NCI-H1105 (cell line): ENCODE measurements at regions not wholly inside any gene's neighbourhood (a gene's known extent, or its start where the extent isn't known, plus 50 kb on each side); places are given as distances from the start of the nearest gene placed in this dataset.

Experiments
- DNase-seq: peaks from one replicate; lab custom pipeline; 2025; lab: John Stamatoyannopoulos, UW

DNA sequence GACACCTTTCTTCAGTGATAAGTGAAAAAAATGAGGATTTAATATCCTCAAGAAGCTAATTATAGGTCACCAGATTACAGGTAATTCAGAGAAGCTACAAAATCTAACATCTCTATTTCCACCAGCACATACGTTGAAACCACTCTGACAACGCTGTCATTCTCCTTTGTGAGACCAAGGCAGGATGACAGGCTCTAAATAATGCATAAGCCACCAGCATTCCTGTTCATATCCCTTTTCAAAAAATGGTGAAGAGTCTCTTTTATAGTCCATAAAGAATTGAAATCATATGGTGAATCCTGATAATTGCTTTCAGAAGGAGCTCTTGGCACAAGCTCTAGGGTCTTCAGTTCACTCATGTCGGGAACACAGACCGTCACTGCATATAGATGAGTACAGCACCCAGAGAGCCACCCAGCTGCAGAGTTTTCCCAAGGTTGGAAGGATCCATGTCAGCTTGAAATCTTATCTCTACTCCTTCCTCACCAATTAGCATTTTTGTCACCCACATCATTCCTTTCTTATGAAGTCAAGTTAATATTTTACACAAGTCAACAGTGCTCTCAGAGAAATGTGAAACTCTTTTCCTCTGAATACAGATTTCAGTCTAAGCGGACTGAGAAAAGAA, 431.4 kb downstream of the TBC1D4 start:
- DNase-seq: no peak

DNA sequence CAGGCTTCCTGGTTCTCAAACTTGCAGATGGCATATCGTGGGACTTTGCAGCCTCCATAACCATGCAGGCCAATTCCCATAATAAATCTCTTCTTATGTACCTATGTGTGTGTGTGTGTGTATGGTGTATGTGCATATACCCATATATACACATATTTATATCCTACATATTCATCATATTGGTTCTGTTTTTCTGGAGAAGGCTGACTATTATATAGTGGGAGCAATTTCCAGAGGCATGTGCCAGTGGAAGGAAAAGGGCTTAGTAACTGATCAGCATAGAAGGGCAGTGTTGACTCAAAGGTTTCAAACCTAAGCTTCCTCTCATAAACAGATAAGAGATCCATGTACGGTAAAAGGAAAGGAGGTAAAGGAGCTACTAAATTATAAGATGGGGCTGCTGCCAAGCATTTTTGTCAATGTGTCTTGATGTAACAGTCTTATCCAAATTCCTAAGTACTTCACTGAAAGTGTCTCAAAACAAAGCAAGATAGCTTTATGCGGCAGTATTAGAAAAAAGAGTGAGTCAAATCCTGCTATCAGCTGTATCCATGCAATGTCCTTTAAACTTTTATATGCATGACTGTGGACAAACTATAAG, 432.1 kb downstream of the TBC1D4 start:
- no peak for DNase-seq

DNA sequence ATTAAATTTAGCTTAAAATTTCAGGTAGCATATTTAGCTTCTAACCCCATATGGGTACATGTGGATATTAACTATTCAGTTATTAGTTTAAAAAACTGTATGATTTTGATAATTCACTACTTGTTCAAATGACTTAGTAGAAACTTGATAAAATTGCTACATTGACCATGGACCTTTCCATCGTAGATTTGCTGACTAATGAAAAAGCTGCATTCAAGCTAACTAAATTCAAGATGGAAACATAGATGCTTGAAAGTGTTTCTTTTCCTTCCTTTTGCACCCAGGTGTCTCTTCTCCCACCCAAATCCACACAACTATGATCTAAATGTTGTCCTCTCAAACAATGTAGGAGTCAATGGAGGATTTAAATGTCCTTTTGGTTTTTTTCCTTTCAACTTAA, 439.2 kb downstream of the TBC1D4 start:
- DNase-seq: no peak

DNA sequence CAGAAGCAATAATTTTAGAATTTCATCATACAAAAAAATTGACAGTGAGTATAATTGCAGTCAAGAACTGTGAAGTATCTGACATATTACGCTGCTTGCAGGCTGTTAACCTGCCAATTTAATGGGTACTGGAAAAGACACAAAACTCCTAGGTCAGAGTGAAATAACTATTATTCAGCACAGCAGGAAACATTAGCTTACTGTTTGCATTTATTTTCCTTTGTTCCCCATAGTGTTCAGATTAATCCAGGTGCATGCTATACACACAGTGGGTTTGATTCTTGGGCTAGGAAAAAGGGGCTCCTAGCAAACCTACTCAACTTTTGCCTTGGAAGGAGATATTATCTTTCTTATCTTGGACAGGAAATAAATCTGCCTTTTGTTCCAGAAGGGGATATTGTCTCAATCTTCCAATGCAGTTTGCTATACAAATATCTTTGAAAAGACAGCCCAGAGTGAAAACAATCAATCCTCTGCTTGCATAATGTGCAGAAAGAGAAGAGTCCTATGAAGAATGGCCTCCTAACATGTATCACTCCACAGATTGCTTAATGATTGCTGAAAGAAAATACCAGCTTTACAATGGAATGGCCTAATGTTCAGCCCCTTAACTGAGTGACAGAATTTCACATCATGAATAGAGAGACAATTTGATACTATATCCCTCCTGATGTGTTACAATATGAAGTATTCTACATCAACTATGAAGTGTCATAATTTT, 443.4 kb downstream of the TBC1D4 start:
- DNase-seq: no peak

DNA sequence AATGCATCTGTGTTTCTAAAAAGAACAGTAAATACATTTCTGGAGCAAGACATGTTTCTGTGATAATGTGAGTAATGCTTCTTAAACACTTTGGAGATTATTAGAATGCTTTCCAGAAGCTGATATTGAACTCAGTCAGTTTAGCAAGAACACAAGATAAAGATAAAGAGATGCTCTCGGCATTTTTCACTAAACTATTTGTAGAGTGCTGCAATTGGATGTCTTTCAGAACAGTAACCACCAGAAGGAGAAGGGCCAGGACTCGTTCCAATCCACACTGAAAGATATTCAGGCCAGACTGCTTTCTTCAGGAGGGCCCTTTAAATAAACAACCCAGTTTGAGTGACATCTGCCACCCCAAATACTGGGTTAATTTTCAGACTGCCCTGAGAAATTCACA, 456.0 kb downstream of the TBC1D4 start:
- DNase-seq: no peak

DNA sequence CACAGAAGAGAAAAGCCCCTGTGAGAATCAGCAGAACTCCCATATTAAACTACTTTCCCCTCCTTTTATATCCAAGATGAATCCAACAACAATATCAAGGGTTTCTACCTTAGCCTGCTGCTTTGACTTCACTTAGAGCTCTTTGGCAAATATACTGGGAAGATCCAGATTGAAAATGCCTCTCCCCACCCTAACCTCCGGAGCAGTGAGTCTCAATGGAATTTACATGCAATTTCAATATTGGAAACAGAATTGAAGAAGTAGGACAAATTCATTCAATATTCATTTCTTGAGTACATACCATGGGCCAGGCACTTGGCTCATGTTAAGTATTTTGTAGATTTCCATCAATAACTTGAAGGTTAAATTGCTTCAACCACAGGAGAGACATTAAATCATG, 457.4 kb downstream of the TBC1D4 start:
- DNase-seq: no peak

DNA sequence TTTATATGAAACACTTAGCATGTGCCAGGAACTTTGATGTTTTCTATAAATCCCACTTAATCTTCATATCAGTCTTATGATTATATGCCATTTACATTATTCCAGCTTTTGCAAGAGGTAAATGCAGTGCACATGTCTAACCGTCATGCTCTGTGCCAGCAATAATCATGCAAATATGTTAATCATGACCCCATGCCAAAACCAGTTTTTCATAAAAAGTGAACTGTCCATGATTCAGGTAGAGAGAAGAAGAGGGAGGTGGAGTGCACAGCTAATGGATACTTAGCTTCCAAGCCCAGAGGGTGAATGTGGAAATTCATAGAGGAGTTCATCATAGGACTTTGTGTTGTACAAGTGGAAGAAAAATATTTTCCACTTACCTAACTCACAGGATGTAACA, 458.4 kb downstream of the TBC1D4 start:
- no peak for DNase-seq

DNA sequence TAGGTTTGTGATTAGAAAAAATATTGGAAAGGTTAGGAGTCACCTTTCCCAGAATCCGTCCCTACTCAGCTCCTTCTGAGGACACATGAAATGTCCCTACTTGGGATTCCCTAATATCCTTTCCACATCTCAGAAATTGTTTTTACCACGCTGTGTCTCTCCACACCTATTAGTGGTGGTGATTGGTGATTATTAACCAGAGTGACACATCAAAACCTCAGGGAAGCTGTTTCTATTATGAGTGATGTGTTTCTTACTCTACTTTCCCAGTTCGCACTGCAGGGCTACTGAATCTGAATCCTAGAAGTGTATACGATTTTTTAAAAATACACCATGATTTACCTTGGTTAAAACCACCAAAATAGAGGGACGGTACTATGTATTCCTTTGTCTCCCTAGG, 460.8 kb downstream of the TBC1D4 start:
- no peak for DNase-seq

DNA sequence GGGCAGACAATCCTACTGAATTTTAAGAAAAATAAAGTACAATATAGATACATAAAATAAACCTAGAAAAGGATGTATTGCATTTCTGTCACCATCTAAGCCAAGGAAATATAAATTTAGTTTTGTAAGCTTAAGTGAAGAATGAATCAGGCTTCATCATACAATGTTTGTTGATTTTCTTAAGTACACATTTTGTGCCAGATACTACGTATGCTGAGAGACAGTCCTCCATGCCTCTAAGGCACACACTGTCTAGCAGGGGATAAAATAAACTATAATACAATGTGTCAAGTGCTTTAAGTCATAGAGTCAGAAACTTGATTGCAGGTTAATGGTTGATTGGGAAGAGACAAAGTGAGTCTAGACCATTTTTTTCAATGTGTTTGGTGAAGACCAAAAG, 465.7 kb downstream of the TBC1D4 start:
- DNase-seq: no peak

DNA sequence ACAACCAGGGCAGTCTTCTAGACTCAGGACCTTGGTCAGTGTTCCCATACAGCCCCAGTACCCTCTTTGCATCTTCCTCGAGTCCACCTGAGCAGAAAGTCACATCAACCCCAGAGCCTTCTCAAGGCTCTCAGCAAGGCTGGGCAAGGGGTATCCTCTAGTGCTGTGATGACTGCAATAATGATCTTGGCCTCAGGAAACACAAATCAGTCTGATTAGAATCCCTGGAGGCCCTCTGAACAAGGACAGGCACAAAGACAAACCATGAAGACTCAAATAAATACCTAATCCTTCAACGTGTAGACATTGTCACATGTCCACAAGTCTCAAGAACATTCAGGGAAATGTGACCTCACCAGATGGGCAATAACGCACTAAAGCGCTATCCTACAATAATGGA, 468.2 kb downstream of the TBC1D4 start:
- DNase-seq: no peak

DNA sequence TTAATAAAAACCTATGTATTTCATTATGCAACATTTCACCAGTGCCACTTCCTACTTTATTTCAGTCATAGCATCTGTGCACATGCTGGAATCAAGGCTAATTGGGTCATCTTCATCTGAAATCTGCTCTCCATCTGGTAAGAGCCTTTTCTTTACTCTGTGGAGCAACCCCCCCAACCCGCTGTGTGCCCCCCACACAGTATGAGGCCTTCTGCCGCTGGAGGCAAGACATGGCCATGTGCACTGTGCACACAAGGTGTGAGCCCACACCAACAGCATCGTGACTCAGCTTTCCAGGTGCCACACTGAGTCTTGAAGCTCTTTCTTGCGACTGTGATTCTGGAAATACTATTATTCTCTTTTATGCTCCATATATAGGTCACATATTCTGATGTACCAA, 471.0 kb downstream of the TBC1D4 start:
- DNase-seq: no peak

DNA sequence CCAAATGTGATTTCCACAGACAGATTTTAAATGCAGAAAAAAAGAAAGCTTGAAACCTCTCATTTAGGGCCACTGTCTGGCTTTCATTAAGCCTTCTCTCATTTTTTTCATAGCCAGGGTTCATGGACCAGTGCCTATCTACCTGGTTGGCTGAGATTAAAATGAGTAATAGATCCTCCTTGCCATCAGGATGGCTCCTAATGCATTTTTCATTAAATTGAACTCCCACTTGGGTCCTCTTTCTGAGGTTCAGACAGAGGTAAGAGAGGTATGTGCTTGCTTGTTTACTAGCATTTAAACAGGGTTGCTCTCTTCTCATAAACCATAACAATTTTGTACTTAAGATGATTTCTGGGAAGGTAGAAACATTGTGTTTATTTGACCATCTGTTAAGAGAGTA, 473.0 kb downstream of the TBC1D4 start:
- DNase-seq: no peak

DNA sequence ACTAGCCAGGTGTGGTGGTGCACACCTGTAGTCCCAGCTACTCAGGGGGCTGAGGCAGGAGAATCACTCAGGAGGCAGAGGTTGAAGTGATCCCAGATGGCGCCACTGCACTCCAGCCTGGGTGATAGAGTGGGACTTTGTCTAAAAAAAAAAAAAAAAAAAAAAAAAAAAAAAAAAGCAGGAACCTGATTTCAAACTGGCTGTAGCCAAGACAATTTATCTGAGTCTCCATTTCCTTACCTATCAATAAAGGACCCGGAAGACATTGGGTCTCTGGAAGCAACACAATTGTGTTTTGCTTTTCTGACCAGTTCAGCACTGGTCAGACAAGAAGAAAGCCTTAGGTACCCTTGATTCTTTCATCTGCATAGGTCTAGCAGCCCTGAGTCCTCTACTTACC, 491.0 kb downstream of the TBC1D4 start:
- DNase-seq: no peak

DNA sequence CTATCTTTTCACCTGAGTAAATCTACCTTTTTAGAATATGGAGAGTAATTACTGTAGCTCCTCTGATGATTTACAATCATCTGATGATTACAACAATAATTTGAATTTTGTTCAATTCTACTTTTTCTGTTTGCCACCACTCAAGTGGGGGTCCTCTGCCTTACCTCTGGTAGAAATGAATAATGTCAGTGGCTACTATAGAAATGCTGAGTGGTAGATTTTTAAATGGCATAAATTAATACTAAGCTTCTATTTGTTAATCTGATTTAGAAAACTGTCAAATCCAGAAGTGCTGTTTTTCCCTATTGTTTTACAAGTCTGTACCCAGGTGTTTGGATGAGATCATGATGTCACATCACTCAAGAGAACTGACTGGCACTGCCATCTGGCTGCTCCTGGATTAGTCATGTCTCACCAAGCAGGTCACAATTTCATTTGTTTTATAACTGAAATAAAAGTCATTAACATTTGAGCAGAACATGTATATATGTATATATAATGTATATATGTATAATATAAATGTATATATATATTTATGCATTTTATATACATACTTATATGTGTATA, 494.8 kb downstream of the TBC1D4 start:
- no peak for DNase-seq

DNA sequence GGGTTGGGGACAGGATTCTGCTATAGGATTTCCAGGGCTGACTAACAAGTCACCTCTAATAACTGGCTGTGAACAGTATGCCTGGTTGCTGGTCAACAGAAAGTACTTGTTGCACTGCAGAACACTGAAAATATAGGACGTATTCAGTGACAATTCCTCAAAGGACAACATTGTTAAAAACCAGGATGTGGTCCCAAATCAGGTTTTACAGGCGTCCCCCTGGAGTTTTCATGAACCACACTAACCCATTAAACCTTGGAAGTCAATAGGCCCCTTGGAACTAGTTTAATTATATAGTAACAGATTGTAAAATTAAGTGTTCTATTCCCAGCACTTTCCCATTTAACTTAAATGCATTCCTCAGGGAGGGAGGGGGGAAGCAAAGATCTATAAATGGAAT, 495.4 kb downstream of the TBC1D4 start:
- DNase-seq: no peak

DNA sequence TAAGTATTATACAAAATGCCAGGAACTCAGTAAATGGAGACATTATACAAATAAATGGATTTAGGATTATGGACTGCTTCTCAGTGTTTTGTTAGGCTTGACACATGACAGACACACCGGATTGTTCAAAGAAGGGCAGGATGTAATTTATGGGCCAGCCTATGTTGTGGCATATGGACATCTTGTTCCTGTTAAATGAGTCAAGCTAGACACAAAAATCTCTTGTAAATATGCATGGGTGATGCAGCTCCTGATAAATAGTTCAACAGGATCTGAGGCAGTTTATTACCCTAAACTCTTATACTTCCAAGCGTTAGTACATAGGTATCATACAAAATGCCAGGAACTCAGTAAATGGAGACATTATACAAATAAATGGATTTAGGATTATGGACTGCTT, 502.3 kb downstream of the TBC1D4 start:
- no peak for DNase-seq

DNA sequence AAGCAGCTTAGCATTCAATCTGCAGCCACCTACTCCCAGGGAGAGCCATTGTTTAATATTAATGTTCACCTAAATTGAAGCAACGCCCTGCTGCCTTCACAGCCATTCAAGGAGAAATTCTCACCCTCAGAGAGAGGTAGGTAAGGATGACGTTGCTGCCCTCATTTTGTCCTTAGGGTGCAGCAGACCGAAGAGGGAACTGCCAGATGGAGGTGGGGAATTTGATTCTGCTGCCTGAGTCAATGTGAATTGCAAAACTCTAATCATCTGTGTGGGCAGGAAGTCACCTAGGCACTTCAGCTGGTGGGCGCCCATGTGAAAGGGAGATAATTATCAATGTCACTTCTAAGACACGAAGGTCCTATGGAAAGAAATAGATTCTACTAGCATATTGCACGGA, 503.4 kb downstream of the TBC1D4 start:
- DNase-seq: no peak

DNA sequence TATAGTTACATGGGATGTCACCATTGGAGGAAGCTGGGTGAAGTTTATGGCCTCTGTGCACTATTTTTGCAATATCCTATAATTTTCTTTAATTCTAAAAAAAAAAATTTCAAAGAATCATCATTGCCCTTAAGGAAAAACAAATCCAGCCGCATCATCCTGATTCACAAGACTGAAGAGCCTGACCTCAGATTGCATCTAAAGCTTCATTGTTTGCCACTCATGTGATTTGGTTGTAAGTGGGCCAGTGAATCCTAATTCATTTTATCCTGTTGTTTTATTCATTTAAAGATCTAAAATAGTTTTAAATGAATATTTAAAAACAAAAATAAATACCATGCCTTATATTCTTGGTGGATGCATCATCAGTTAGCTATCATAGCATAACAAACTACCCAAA, 504.5 kb downstream of the TBC1D4 start:
- DNase-seq: no peak

DNA sequence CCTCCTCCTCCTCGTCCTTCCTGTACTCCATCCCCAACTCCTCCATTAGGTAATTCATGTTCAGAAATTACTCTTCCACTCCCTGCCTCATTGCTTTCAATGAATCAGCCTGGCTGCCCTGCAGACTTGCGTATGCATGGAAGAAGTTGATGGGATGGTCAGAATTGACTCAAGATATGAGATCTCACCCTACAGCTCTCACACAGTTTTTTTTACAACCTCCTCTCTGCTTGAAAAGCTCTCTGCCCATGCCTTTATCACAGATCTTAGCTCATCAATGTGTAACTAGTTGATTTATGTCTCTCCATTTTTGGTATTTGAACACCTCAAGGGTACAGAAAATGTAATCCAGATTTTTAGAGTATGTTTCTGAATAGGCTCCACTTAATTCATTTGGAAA, 506.9 kb downstream of the TBC1D4 start:
- DNase-seq: no peak

DNA sequence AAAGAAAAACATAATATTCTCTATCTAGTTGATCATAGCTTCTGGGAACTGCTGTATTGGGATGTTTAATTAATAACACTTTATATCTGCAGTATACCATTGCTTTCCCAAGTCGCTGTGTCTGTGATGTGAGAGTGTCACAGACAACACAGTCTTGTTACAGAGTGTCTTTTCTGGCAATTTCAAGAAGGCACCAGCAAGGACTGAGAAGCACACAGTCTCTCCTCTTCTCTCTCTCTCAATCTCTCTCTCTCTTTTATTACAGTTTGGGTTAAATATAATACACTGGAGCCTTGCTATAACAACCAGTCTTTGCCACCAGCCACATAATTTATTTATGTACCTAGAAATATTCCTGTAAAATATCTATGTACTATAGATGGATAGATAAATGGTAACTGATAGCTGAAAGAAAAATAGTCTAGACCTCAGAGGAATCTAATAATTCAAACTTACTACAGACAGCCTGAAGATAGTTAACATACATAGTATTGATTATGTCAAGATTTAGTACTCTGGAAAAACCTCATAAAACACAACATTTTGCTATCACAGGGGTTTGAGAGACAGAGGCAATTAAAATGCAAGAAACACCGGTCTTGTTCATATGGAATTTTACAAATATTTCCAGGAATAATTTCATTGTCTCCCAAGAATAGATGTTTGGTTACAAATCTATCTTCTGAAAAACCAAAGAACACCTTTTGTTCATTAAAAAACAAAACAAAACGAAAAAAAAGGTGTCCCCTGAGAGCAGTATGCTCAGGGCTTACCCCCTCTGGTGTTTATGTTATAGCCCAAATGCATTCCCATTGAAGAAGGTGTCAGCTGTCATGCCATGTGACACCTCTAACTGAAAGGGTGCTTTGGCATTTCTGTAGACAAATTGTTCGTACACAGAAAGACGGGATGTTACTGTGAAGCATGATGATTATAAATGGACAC, 507.8 kb downstream of the TBC1D4 start:
- DNase-seq: no peak

DNA sequence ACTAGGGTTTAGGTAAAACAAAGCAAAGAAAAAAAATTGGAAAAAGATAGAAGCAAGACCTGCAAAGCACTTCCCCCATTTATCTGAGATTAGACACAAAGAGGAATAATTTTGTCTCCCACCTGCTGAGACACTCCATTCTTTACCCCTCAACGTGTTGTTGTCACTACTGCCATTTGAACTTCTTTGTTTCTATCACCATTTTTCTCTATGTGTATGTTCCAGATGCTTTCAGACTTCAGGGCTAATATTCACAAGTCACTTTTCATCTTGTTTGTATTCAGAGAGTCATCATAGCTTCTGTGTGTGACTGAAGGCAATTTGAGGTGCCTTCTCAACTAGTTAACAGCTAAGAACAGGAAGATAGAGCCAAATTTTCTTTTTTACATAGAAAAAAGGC, 512.5 kb downstream of the TBC1D4 start:
- DNase-seq: no peak

DNA sequence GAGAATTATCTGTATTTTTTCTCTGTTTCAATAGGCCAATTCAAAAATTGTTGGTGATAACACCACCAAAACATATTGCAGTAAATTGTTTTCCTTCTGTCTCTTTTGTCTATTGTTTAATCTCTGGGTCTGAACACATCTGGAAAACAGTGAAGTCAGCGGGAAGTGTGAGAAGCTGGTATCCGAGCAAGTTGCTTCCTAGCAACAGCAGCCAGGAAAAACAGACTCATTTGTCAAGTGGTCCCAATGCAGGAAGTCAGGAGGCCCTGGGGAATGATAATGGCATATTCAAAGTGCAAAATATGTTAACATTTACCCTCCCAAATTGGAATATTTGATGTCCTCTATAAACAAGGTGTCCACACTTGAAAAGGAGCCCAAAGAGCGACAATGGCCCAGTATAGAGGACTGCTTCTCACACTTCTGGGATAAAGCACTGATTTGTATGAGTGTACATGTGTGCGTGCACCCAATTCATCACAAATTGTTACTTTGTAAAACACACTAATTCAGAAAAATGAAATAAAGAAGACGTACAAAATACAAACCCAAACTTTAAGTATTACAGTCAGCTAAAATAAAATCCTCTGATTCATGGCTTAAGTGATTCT, 515.0 kb downstream of the TBC1D4 start:
- no peak for DNase-seq
